Femur (tissue), 1 donor: ENCODE measurements at regions not wholly inside any gene's neighbourhood (a gene's known extent, or its start where the extent isn't known, plus 50 kb on each side); places are given as distances from the start of the nearest gene placed in this dataset.
"Not testable (repeated sequence)": the region's sequence is repeated elsewhere in the genome, so short reads cannot be mapped to it uniquely, and the experiment has no call there.

ENCODE experiments used
- DNase-seq: peaks from one replicate; pipeline ENCODE4 v3.0.0-alpha.2; 2017

DNA sequence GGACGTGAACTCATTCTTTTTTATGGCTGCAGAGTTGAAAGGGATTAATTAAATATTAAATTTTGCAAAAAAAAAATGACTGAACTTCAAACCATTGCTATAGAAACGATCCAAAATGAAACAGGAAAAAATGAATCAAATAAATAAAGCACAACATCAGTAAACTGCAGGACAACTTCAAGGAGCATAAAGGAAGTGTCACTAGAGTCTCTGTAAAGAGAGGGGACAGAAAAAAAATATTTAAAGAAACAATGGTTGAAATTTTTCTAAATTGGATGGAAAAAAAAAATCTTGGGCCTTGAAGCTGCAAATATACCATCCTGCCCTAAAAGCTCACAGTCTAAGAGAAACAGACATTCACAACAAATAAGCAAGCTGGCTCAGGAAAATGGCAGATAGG is 339.3 kb upstream of the INTU start:
- no peak for DNase-seq

DNA sequence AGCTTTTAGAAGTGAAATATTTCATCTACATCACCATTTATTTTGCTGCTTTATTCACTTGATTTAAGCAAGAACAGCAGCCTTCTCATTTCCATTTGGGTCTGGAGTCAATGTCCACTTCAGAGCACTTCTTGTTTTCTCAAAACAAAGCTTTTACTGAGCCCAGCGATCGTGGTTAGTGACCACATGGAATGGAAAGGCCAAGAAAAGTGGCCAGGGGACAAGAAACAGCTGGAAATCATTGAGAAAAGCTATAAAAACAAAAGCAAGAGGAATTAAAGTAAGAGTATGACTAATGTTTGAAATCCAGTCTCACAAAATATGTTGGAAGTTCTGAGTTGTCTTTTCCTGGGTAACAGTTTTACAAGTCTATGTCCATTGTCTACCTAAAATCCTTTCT is 328.4 kb upstream of the INTU start:
- no peak for DNase-seq

GRCh38 chr4:127307996-127308395 is 324.8 kb upstream of the INTU start:
- DNase-seq: no peak

DNA sequence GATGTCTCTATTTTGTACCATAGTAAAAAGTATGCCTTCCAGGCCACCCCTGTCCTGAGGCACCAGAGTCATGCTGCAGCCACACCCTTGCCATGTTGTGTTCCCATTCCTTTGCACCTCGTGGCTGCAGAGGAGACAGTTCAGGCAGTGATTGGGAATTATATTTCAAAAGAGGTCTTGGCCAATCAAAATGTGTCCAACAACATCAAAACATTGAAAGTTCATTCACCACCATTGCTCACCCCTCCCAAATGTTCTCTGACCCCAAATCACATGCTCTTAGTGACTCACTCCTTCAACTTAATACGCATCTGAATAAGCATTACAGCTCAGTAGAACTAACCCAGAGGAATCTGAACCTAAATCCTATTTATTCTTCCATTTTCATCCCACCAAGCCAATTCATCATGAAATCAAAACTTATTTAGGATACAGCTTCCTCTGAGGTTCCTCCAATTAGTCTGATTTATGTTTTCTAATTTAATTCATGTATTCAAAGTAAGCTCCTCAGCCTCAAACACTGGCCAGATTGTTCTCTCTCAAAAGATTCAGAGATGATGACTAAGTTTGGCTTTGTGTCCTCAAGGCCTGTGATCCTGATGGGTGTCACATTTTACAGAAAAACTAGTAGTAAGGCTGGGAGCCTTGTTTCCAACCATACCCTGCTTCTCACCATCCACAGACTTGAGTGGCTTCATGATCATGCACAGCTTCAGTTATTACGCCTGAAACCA is 323.2 kb upstream of the INTU start:
- no peak for DNase-seq

- DNase-seq: no peak
Measured at GRCh38 chr4:127311371-127311770, 321.4 kb upstream of the INTU start.

- no peak for DNase-seq
Measured at GRCh38 chr4:127311924-127312323, 320.8 kb upstream of the INTU start.

DNA sequence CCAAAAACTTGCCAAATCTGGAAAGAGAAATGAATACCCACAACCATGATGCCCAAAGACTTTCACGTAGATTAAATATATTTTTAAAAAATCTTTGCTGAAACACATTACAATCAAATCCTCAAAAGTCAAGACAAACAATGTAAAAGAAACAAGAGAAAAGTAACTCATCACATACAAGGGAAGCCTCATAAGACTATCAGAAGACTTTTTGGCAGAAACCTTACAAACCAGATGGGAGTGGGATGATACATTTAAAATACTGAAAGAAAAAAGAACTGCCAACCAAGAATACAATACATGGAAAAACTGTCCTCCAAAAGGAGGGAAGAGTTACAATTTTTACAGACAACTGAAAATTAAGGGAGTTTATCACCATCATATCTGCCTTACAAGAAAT is 319.0 kb upstream of the INTU start:
- no peak for DNase-seq

DNA sequence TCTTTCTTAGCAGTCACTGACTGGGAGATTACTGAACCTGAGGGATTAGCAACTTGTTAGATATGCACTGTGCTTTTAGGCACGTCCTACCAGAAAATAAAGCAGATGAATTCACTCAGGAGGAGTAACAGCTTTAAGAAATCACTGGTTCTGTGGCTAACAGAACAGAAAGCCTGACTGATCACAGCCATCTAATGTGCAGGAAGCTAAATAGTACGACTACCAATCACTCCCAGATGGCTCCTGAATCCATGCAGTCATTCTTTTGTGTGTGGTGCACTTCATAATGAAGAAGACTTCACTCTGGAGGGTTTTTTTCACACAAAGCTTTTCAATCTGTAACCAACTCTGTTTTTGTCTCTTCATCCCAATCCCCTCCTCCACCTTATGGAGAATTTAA is 305.3 kb upstream of the INTU start:
- DNase-seq: no peak

GRCh38 chr4:127335073-127335620 is 297.6 kb upstream of the INTU start:
- DNase-seq: no peak

- no peak for DNase-seq
Measured at GRCh38 chr4:127335732-127336131, 297.0 kb upstream of the INTU start.

- DNase-seq: not testable (repeated sequence)
Measured at GRCh38 chr4:127343123-127343522, 289.6 kb upstream of the INTU start.

GRCh38 chr4:127344071-127344470 is 288.7 kb upstream of the INTU start:
- DNase-seq: no peak

GRCh38 chr4:127347936-127348335 is 284.8 kb upstream of the INTU start:
- DNase-seq: no peak

DNA sequence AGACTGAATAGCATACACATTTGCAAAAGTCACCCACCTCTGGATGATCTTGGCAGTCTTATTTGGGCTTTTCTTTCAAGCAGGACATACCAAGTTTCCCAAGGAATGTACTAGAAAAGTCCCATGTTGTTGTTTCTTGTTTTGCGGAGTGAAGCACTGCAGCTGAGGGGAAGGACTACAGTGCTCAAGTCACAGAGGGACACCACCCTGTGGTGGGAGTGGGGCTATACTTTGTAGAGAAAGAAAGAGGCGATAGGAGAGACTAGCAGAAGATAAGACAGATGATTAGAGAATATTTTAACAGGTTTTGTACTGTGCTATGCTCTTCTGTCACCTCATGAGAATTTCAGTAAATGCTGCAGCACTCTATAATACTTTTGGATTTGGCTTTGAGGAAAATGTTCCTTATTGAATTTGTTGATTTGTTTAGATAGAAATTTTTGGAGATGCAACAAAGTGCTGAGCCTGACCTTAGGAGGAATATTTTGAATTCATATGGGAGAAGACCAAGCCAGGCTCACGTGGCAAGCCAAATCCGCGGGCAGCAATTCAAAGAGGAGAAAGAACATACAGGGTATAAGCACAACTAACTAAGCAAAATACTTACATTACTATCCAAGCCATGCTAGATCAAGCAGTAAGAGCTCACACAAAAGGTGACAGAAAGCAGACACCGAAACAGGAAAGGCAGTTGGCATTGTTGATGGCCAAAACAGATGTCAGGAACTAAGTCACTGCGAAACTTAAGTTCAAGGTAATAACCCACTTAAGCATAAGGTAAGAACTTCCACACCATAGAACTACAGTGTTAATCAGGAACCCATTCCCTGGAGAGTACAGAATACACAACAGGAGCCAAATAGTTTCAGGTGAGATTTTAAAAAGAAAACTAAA is 280.3 kb upstream of the INTU start:
- DNase-seq: no peak

DNA sequence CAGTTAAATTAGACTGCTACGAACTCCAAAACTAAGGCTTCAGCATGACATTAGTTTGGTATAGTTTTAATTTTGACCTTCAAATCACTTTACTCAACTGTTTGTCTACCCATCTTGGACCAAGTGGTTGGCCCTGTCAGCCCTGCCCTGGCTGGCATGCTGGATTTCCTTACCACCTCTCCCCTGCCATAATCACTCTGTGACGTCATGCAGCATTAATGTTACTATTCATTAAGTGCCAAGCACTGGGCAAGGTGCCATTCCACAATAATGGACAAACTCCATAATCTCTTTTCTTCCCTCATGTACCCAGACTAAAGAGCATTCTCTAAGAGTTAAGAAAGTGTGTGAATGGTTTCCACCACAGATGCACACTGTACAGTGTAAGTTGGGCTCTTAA is 277.0 kb upstream of the INTU start:
- DNase-seq: no peak

GRCh38 chr4:127357765-127358164 is 275.0 kb upstream of the INTU start:
- DNase-seq: no peak

DNA sequence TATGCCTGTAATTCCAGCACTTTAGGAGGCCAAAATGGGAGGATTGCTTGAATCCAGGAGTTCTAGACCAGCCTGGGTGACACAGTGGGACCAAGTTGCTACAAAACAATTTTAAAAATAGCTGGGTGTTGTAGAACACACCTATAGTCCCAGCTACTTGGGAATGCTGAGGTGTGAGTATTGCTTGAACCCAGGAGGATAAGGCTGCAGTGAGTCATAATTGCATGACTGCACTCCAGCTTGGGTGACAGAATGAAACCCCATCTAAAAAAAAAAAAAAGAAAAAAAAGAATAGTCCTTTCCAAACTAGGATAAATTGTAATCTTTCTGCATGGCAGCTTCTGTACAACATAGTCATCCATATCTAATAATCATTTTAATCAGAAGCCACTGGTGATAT is 270.1 kb upstream of the INTU start:
- no peak for DNase-seq

- DNase-seq: no peak
Measured at GRCh38 chr4:127364397-127364796, 268.4 kb upstream of the INTU start.

GRCh38 chr4:127364911-127365310 is 267.8 kb upstream of the INTU start:
- DNase-seq: no peak

DNA sequence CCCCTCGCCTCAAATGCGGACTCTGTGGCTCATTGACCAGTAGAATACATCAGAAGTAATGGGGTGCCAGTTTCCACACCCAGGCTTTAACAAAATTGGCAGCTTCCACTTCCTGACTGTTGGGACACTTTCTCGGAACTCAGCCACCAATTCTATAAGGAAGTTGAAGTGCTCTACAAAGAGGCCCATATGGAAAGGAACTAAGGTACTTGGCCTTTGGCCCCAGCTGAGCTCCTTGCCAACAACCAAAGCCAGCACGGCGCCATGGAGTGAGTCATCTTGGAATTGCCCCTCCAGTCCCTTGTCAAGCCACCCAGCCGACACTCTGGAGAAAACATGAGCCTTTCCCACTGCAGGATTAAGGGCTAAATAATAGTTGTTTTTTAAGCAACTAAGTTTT is 262.2 kb upstream of the INTU start:
- no peak for DNase-seq

DNA sequence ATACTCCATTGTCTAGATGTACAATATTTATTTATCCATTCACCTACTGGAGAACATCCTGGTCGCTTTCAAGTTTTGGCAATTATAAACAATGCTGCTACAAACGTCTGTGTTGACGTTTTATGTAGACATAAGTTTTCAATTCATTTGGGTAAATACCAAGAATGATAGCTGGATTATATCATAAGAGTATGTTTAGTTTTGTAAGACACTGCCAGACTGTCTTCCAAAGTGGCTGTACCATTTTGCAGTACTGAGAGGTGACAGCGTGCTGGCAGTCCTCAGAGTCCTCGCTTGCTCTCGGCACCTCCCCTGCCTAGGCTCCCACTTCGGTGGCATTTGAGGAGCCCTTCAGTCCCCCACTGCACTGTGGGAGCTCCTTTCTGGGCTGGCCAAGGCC is 253.3 kb upstream of the INTU start:
- no peak for DNase-seq

DNA sequence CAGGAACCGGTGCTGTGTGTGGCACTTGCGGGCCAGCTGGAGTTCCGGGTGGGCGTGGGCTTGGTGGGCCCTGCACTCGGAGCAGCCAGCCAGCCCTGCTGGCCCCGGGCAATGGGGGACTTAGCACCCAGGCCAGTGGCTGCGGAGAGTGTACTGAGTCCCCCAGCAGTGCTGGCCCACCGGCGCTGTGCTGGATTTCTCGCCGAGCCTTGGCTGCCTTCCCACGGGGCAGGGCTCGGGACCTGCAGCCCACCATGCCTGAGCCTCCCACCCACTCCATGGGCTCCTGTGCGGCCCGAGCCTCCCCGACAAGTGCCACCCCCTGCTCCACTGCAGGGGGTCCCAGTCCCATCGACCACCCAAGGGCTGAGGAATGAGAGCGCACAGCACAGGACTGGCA is 252.8 kb upstream of the INTU start:
- DNase-seq: not testable (repeated sequence)

DNA sequence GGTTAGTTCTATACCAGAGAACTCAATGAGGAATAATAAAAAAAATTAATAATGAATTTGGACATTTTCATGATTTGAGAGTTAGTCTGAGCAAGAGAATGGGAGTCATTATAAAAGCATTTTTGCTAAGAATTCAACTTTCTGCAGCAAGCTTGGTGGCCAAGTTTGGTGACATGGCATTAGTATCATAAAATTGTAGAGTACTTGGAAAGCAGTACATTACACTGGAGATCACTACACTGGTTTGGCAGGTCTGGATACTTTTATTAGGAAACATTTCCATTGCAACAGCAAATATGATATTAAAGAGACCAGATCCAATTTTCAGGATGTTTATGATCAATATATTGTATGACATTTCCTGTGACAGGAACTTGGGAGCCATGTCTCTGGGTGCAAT is 249.1 kb upstream of the INTU start:
- DNase-seq: no peak

GRCh38 chr4:127394516-127394915 is 238.2 kb upstream of the INTU start:
- no peak for DNase-seq
